Calu3 (cell line): ENCODE measurements at regions not wholly inside any gene's neighbourhood (a gene's known extent, or its start where the extent isn't known, plus 50 kb on each side); places are given as distances from the start of the nearest gene placed in this dataset.

Experiments used
- BruUV-seq: library from RNA; stranded (reverse); fragments of 400-500 nt; replicated peaks from 2 replicates; lab custom pipeline; 2021; lab: Mats Ljungman, UMichigan
- CTCF ChIA-PET: fragments of 300-600 bp; sonication (Branson Sonifier 250); formaldehyde crosslinking; loops from one replicate; lab custom pipeline; 2022; ENCODE audit warnings: antibody characterized with exemption; lab: Charles Lee
- DNase-seq: peaks from one replicate; pipeline ENCODE4 v3.0.0; 2022
- H3K27ac Mint-ChIP-seq: one replicate; pipeline ENCODE4 v1.8.0; 2022; ENCODE audit warnings: mixed read lengths; ENCODE audit not compliant: unreplicated experiment
- H3K27me3 Mint-ChIP-seq: one replicate; pipeline ENCODE4 v1.8.0; 2022; ENCODE audit warnings: mixed read lengths; ENCODE audit not compliant: unreplicated experiment
- H3K36me3 Mint-ChIP-seq: one replicate; pipeline ENCODE4 v1.8.0; 2022; ENCODE audit warnings: mild to moderate bottlenecking, moderate library complexity, mixed read lengths; ENCODE audit not compliant: insufficient read depth, unreplicated experiment
- H3K4me1 Mint-ChIP-seq: one replicate; pipeline ENCODE4 v1.8.0; 2022; ENCODE audit warnings: mild to moderate bottlenecking, low read depth, mixed read lengths; ENCODE audit not compliant: unreplicated experiment
- H3K4me3 Mint-ChIP-seq: one replicate; pipeline ENCODE4 v1.8.0; 2022; ENCODE audit warnings: mild to moderate bottlenecking, low read depth, moderate library complexity, mixed read lengths; ENCODE audit not compliant: unreplicated experiment
- H3K9me3 Mint-ChIP-seq: one replicate; pipeline ENCODE4 v1.8.0; 2022; ENCODE audit warnings: low read depth, mixed read lengths; ENCODE audit not compliant: unreplicated experiment
- CTCF ChIP-seq: fragments of 200-600 bp; IDR thresholded peaks from one replicate; pipeline ENCODE4 v1.8.0; 2022; ENCODE audit warnings: antibody characterized with exemption; ENCODE audit not compliant: unreplicated experiment
- intact Hi-C: fragments of 100-400 bp; cut with micrococcal nuclease; formaldehyde crosslinking; loops from one replicate; pipeline ENCODE4 v1.10.0; 2022; ENCODE audit not compliant: unreplicated experiment

DNA sequence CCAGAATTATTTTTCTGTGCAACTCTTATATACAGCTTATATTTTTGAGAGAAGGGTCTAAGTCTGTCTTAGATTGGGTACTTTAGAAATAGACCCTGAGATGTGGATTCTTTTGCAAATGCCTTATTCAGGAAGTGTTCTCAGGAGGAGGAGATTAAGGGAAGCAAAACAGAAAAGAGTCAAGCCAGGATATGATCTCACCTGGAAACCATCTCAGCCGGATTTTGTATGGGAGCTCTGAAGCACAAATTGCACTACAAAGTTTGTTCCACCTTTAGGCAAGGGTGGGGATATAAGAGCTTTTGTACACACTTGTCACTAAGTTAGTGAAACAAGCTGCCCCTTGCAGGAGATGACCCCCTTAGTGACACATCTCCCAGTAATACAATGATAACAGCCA lies 121.2 kb upstream of the GRPR start:
- no TSS peak for BruUV-seq

GRCh38 chrX:15998350-15998749 lies 125.0 kb upstream of the GRPR start:
- intact Hi-C loops: no loop called here
- Mint-ChIP-seq H3K9me3 (peaks cover 14% of the 10 kb centered on the region), H3K27me3 (no peaks in the 10 kb centered on the region), H3K36me3 (no peaks in the 10 kb centered on the region), H3K27ac (no peak overlapping the region), H3K4me3 (no peak overlapping the region), H3K4me1 (no peaks in the 10 kb centered on the region)
- TF ChIP-seq CTCF: no peak
- no peak for DNase-seq
- CTCF ChIA-PET: no interaction called here
- no TSS peak for BruUV-seq

More for the DNA sequence above, 121.2 kb upstream of the GRPR start:
- DNase-seq: no peak
- CTCF ChIA-PET: interaction anchor here (0.6 kb wide), 1 partner anchor 10 kb away, joined by 3 read pairs; no protein-coding TSS in a partner anchor
- Mint-ChIP-seq H3K9me3 (peaks cover 4% of the 10 kb centered on the region), H3K36me3 (no peaks in the 10 kb centered on the region), H3K27ac (no peak overlapping the region), H3K4me1 (no peaks in the 10 kb centered on the region), H3K27me3 (no peaks in the 10 kb centered on the region), H3K4me3 (no peak overlapping the region)
- intact Hi-C loops: no loop called here
- TF ChIP-seq CTCF: no peak

GRCh38 chrX:15989716-15990115 lies 133.6 kb upstream of the GRPR start:
- no peak overlapping the region for H3K27ac Mint-ChIP-seq
- no peaks in the 10 kb centered on the region for H3K4me1 Mint-ChIP-seq
- CTCF ChIA-PET: no interaction called here
- no peaks in the 10 kb centered on the region for H3K27me3 Mint-ChIP-seq
- intact Hi-C loops: no loop called here
- H3K36me3 Mint-ChIP-seq: no peaks in the 10 kb centered on the region
- no peak overlapping the region for H3K4me3 Mint-ChIP-seq
- peaks cover 7% of the 10 kb centered on the region for H3K9me3 Mint-ChIP-seq
- no TSS peak for BruUV-seq
- no peak for DNase-seq
- TF ChIP-seq CTCF: no peak

GRCh38 chrX:15988661-15989603 lies 134.3 kb upstream of the AP1S2 start:
- Mint-ChIP-seq H3K4me3 (no peak overlapping the region), H3K4me1 (no peaks in the 10 kb centered on the region), H3K9me3 (peaks cover 2% of the 10 kb centered on the region), H3K36me3 (no peaks in the 10 kb centered on the region), H3K27ac (no peak overlapping the region), H3K27me3 (no peaks in the 10 kb centered on the region)
- BruUV-seq: no TSS peak
- intact Hi-C loops: no loop called here
- CTCF ChIA-PET: interaction anchor here (0.6 kb wide), 1 partner anchor 671 kb away, joined by 3 read pairs; no protein-coding TSS in a partner anchor
- DNase-seq: no peak
- no peak for TF ChIP-seq CTCF
